Activated CD4-positive, alpha-beta memory T cell treated with anti-CD3 and anti-CD28 coated beads, Interleukin-2, amount 10 ng/mL, durations not matched to agents 7 days and 5 days (primary cell): ENCODE measurements at regions not wholly inside any gene's neighbourhood (a gene's known extent, or its start where the extent isn't known, plus 50 kb on each side); places are given as distances from the start of the nearest gene placed in this dataset.

Source experiments
- CTCF ChIA-PET: fragments of 350-600 bp; sonication (Branson Sonifier 250); formaldehyde crosslinking; loops from one replicate; lab custom pipeline; 2021; ENCODE audit warnings: antibody characterized with exemption, inconsistent platforms; lab: Charles Lee
- POLR2A ChIA-PET: fragments of 350-600 bp; sonication (Branson Sonifier 250); formaldehyde crosslinking; loops from one replicate; lab custom pipeline; 2021; ENCODE audit warnings: antibody characterized with exemption; lab: Charles Lee
- DNase-seq: peaks from one replicate; pipeline ENCODE4 v3.0.0-alpha.2; 2020
- H3K27ac Mint-ChIP-seq: one replicate; pipeline ENCODE4 v1.8.0; 2021; ENCODE audit warnings: mild to moderate bottlenecking, mixed read lengths
- H3K27me3 Mint-ChIP-seq: one replicate; pipeline ENCODE4 v1.8.0; 2021; ENCODE audit warnings: mixed read lengths
- H3K36me3 Mint-ChIP-seq: one replicate; pipeline ENCODE4 v1.8.0; 2021; ENCODE audit warnings: low read depth, mixed read lengths
- H3K4me1 Mint-ChIP-seq: one replicate; pipeline ENCODE4 v1.8.0; 2021; ENCODE audit warnings: mixed read lengths
- H3K4me3 Mint-ChIP-seq: one replicate; pipeline ENCODE4 v1.8.0; 2021; ENCODE audit warnings: mild to moderate bottlenecking, mixed read lengths
- H3K9me3 Mint-ChIP-seq: one replicate; pipeline ENCODE4 v1.8.0; 2021; ENCODE audit warnings: mixed read lengths

GRCh38 chr4:58272311-58272710, 1162.1 kb upstream of the IGFBP7 start:
- ChIA-PET POLR2A (no interaction called here), CTCF (no interaction called here)
- H3K9me3 Mint-ChIP-seq = peaks cover 10% of the 10 kb centered on the region
- DNase-seq = no peak
- no peaks in the 10 kb centered on the region for H3K36me3 Mint-ChIP-seq
- H3K27ac Mint-ChIP-seq = no peak overlapping the region
- H3K4me1 Mint-ChIP-seq = no peaks in the 10 kb centered on the region
- H3K4me3 Mint-ChIP-seq = no peak overlapping the region
- no peaks in the 10 kb centered on the region for H3K27me3 Mint-ChIP-seq

GRCh38 chr4:58265734-58266133, 1155.5 kb upstream of the IGFBP7 start:
- Mint-ChIP-seq H3K9me3 (peaks cover 5% of the 10 kb centered on the region), H3K36me3 (no peaks in the 10 kb centered on the region), H3K27ac (no peak overlapping the region), H3K4me1 (no peaks in the 10 kb centered on the region), H3K27me3 (no peaks in the 10 kb centered on the region), H3K4me3 (no peak overlapping the region)
- POLR2A ChIA-PET = no interaction called here
- no peak for DNase-seq
- CTCF ChIA-PET = no interaction called here

- Mint-ChIP-seq H3K4me1 (no peaks in the 10 kb centered on the region), H3K27ac (no peak overlapping the region), H3K27me3 (no peaks in the 10 kb centered on the region), H3K4me3 (no peak overlapping the region), H3K9me3 (peaks cover 4% of the 10 kb centered on the region), H3K36me3 (no peaks in the 10 kb centered on the region)
- CTCF ChIA-PET = no interaction called here
- DNase-seq = no peak
- POLR2A ChIA-PET = no interaction called here
These were observed 1151.3 kb upstream of the IGFBP7 start for GRCh38 chr4:58261526-58261925.

GRCh38 chr4:58254291-58254690, 1144.1 kb upstream of the IGFBP7 start:
- no peaks in the 10 kb centered on the region for H3K36me3 Mint-ChIP-seq
- peaks cover 8% of the 10 kb centered on the region for H3K9me3 Mint-ChIP-seq
- H3K4me3 Mint-ChIP-seq = no peak overlapping the region
- ChIA-PET CTCF (no interaction called here), POLR2A (no interaction called here)
- no peaks in the 10 kb centered on the region for H3K27me3 Mint-ChIP-seq
- H3K27ac Mint-ChIP-seq = no peak overlapping the region
- no peak for DNase-seq
- no peaks in the 10 kb centered on the region for H3K4me1 Mint-ChIP-seq

GRCh38 chr4:58252656-58253055, 1142.5 kb upstream of the IGFBP7 start:
- no peak for DNase-seq
- Mint-ChIP-seq H3K36me3 (no peaks in the 10 kb centered on the region), H3K4me3 (no peak overlapping the region), H3K9me3 (peaks cover 7% of the 10 kb centered on the region), H3K27ac (no peak overlapping the region), H3K4me1 (no peaks in the 10 kb centered on the region), H3K27me3 (no peaks in the 10 kb centered on the region)
- POLR2A ChIA-PET = no interaction called here
- CTCF ChIA-PET = interaction anchor here (0.6 kb wide), 1 partner anchor 61 kb away, joined by 4 read pairs; no protein-coding TSS in a partner anchor

GRCh38 chr4:58247792-58248191, 1137.6 kb upstream of the IGFBP7 start:
- POLR2A ChIA-PET = no interaction called here
- CTCF ChIA-PET = no interaction called here
- H3K4me1 Mint-ChIP-seq = no peaks in the 10 kb centered on the region
- H3K9me3 Mint-ChIP-seq = peaks cover 11% of the 10 kb centered on the region
- H3K4me3 Mint-ChIP-seq = no peak overlapping the region
- no peaks in the 10 kb centered on the region for H3K27me3 Mint-ChIP-seq
- DNase-seq = no peak
- no peak overlapping the region for H3K27ac Mint-ChIP-seq
- H3K36me3 Mint-ChIP-seq = no peaks in the 10 kb centered on the region

GRCh38 chr4:58225460-58225859, 1115.3 kb upstream of the IGFBP7 start:
- DNase-seq = no peak
- H3K27me3 Mint-ChIP-seq = no peaks in the 10 kb centered on the region
- ChIA-PET CTCF (no interaction called here), POLR2A (no interaction called here)
- H3K27ac Mint-ChIP-seq = no peak overlapping the region
- H3K36me3 Mint-ChIP-seq = no peaks in the 10 kb centered on the region
- no peak overlapping the region for H3K4me3 Mint-ChIP-seq
- no peaks in the 10 kb centered on the region for H3K4me1 Mint-ChIP-seq
- H3K9me3 Mint-ChIP-seq = peaks cover 13% of the 10 kb centered on the region

- Mint-ChIP-seq H3K4me3 (no peak overlapping the region), H3K9me3 (peaks cover 15% of the 10 kb centered on the region), H3K27ac (no peak overlapping the region), H3K36me3 (no peaks in the 10 kb centered on the region), H3K4me1 (no peaks in the 10 kb centered on the region), H3K27me3 (no peaks in the 10 kb centered on the region)
- CTCF ChIA-PET = interaction anchor here (0.7 kb wide), 1 partner anchor 866 kb away, joined by 3 read pairs; no protein-coding TSS in a partner anchor
- no peak for DNase-seq
- POLR2A ChIA-PET = no interaction called here
These were observed 1109.0 kb upstream of the IGFBP7 start for GRCh38 chr4:58219179-58219578.

- H3K27me3 Mint-ChIP-seq = no peaks in the 10 kb centered on the region
- peaks cover 11% of the 10 kb centered on the region for H3K9me3 Mint-ChIP-seq
- no peak overlapping the region for H3K27ac Mint-ChIP-seq
- POLR2A ChIA-PET = no interaction called here
- H3K4me1 Mint-ChIP-seq = no peaks in the 10 kb centered on the region
- H3K36me3 Mint-ChIP-seq = no peaks in the 10 kb centered on the region
- H3K4me3 Mint-ChIP-seq = no peak overlapping the region
- CTCF ChIA-PET = no interaction called here
- no peak for DNase-seq
These were observed 1106.3 kb upstream of the IGFBP7 start for GRCh38 chr4:58216461-58216860.

GRCh38 chr4:58214376-58214775, 1104.2 kb upstream of the IGFBP7 start:
- DNase-seq = no peak
- Mint-ChIP-seq H3K27ac (no peak overlapping the region), H3K9me3 (peaks cover 8% of the 10 kb centered on the region), H3K4me1 (no peaks in the 10 kb centered on the region), H3K36me3 (no peaks in the 10 kb centered on the region), H3K4me3 (no peak overlapping the region), H3K27me3 (no peaks in the 10 kb centered on the region)
- ChIA-PET POLR2A (no interaction called here), CTCF (no interaction called here)

- ChIA-PET CTCF (no interaction called here), POLR2A (no interaction called here)
- no peak for DNase-seq
- Mint-ChIP-seq H3K4me3 (no peak overlapping the region), H3K36me3 (no peaks in the 10 kb centered on the region), H3K9me3 (no peaks in the 10 kb centered on the region), H3K27me3 (no peaks in the 10 kb centered on the region), H3K27ac (no peak overlapping the region), H3K4me1 (no peaks in the 10 kb centered on the region)
These were observed 1099.4 kb upstream of the IGFBP7 start for GRCh38 chr4:58209551-58209950.

GRCh38 chr4:58209001-58209400, 1098.8 kb upstream of the IGFBP7 start:
- Mint-ChIP-seq H3K4me3 (no peak overlapping the region), H3K36me3 (no peaks in the 10 kb centered on the region), H3K9me3 (no peaks in the 10 kb centered on the region), H3K4me1 (no peaks in the 10 kb centered on the region), H3K27me3 (no peaks in the 10 kb centered on the region), H3K27ac (no peak overlapping the region)
- no peak for DNase-seq
- CTCF ChIA-PET = no interaction called here
- POLR2A ChIA-PET = no interaction called here

GRCh38 chr4:58205446-58206235, 1095.5 kb upstream of the IGFBP7 start:
- no peaks in the 10 kb centered on the region for H3K36me3 Mint-ChIP-seq
- POLR2A ChIA-PET = no interaction called here

GRCh38 chr4:58192217-58192616, 1082.0 kb upstream of the IGFBP7 start:
- H3K4me3 Mint-ChIP-seq = no peak overlapping the region
- CTCF ChIA-PET = interaction anchor here (0.6 kb wide), 1 partner anchor 61 kb away, joined by 4 read pairs; no protein-coding TSS in a partner anchor
- H3K27ac Mint-ChIP-seq = no peak overlapping the region
- H3K9me3 Mint-ChIP-seq = peaks cover 17% of the 10 kb centered on the region
- POLR2A ChIA-PET = no interaction called here
- DNase-seq = no peak
- H3K27me3 Mint-ChIP-seq = no peaks in the 10 kb centered on the region
- no peaks in the 10 kb centered on the region for H3K36me3 Mint-ChIP-seq
- no peaks in the 10 kb centered on the region for H3K4me1 Mint-ChIP-seq

More at GRCh38 chr4:58205446-58206235, 1095.5 kb upstream of the IGFBP7 start:
- DNase-seq = no peak
- H3K4me1 Mint-ChIP-seq = no peaks in the 10 kb centered on the region
- no peaks in the 10 kb centered on the region for H3K27me3 Mint-ChIP-seq
- CTCF ChIA-PET = no interaction called here
- H3K27ac Mint-ChIP-seq = no peak overlapping the region
- no peak overlapping the region for H3K4me3 Mint-ChIP-seq
- no peaks in the 10 kb centered on the region for H3K9me3 Mint-ChIP-seq
